GM12873 (cell line): ENCODE measurements at regions not wholly inside any gene's neighbourhood (a gene's known extent, or its start where the extent isn't known, plus 50 kb on each side); places are given as distances from the start of the nearest gene placed in this dataset.

ENCODE experiments used
- CTCF ChIP-seq: IDR thresholded peaks from 2 replicates; pipeline ENCODE4 v1.5.1; 2012; ENCODE audit warnings: low read depth, mild to moderate bottlenecking, moderate library complexity, low read length, control low read depth; ENCODE audit not compliant: insufficient read depth; ENCODE audit errors: missing control alignments

- no peak for TF ChIP-seq CTCF
Measured at GRCh38 chr9:117649126-117649525, 55.1 kb upstream of the TLR4 start.

- TF ChIP-seq CTCF, result no peak
Measured at GRCh38 chr9:117644932-117645636, 59.1 kb upstream of the TLR4 start.

- peak; percentile 94 for TF ChIP-seq CTCF
Measured at GRCh38 chr9:117644133-117644931, 59.9 kb upstream of the TLR4 start.

- TF ChIP-seq CTCF, result no peak
Measured at GRCh38 chr9:117643288-117643654, 60.9 kb upstream of the TLR4 start.

GRCh38 chr9:117636681-117637080, 67.5 kb upstream of the TLR4 start:
- no peak for TF ChIP-seq CTCF

GRCh38 chr9:117625154-117625553, 79.0 kb upstream of the TLR4 start:
- TF ChIP-seq CTCF, result no peak

- no peak for TF ChIP-seq CTCF
Measured at GRCh38 chr9:117624106-117624505, 80.1 kb upstream of the TLR4 start.
